PC-3 (cell line): ENCODE measurements at regions not wholly inside any gene's neighbourhood (a gene's known extent, or its start where the extent isn't known, plus 50 kb on each side); places are given as distances from the start of the nearest gene placed in this dataset.

Experiments used
- ATAC-seq: fragments of 200-7000 bp; cut with Tn5 transposase; 2 replicates; pipeline ENCODE4 v1.9.1; 2020; ENCODE audit warnings: mild to moderate bottlenecking, moderate library complexity
- BruUV-seq: library from RNA; stranded (reverse); fragments of 400-500 nt; replicated peaks from 2 replicates; lab custom pipeline; 2021; lab: Mats Ljungman, UMichigan
- CTCF ChIA-PET: fragments of 300-600 bp; sonication (Branson Sonifier 250); formaldehyde crosslinking; loops from one replicate; lab custom pipeline; 2022; ENCODE audit warnings: antibody characterized with exemption; lab: Charles Lee
- POLR2A ChIA-PET: fragments of 300-600 bp; sonication (Branson Sonifier 250); formaldehyde crosslinking; loops from one replicate; lab custom pipeline; 2022; ENCODE audit warnings: antibody characterized with exemption; ENCODE audit not compliant: unreplicated experiment; lab: Charles Lee
- DNase-seq: peaks from one replicate; pipeline ENCODE4 v3.0.0-alpha.2; 2015
- H2AFZ ChIP-seq: fragments of 300-600 bp; sonication (generic); 2 replicates; pipeline ENCODE4 v1.6.0; 2016; ENCODE audit warnings: antibody characterized with exemption, low read length
- H3F3A ChIP-seq: fragments of 300-600 bp; sonication (generic); one replicate; pipeline ENCODE4 v1.6.0; 2017; ENCODE audit warnings: antibody characterized with exemption, low read length, control low read depth, mild to moderate bottlenecking; ENCODE audit not compliant: unreplicated experiment
- H3K27ac ChIP-seq: fragments of 300-600 bp; sonication (generic); 2 replicates; pipeline ENCODE4 v1.5.1; 2016; ENCODE audit warnings: mild to moderate bottlenecking, low read length
- H3K27me3 ChIP-seq: fragments of 300-600 bp; sonication (generic); 2 replicates; pipeline ENCODE4 v1.6.1; 2016; ENCODE audit warnings: low read length, mixed read lengths
- H3K36me3 ChIP-seq: fragments of 300-600 bp; sonication (generic); 2 replicates; pipeline ENCODE4 v1.6.1; 2016; ENCODE audit warnings: low read depth, mixed run types, low read length, mixed read lengths
- H3K4me1 ChIP-seq: fragments of 300-600 bp; sonication (generic); 2 replicates; pipeline ENCODE4 v1.5.1; 2016; ENCODE audit warnings: low read length; ENCODE audit not compliant: insufficient read depth
- H3K4me2 ChIP-seq: fragments of 300-600 bp; sonication (generic); 2 replicates; pipeline ENCODE4 v1.6.0; 2016; ENCODE audit warnings: low read length
- H3K4me3 ChIP-seq: fragments of 300-600 bp; sonication (generic); 2 replicates; pipeline ENCODE4 v1.5.1; 2016; ENCODE audit warnings: mild to moderate bottlenecking, low read length, mixed read lengths
- H3K79me2 ChIP-seq: fragments of 300-600 bp; sonication (generic); 2 replicates; pipeline ENCODE4 v1.6.1; 2017; ENCODE audit warnings: low read length, mixed read lengths
- H3K9ac ChIP-seq: fragments of 300-600 bp; sonication (generic); 2 replicates; pipeline ENCODE4 v1.6.0; 2016; ENCODE audit warnings: mild to moderate bottlenecking, low read length
- H3K9me2 ChIP-seq: fragments of 300-600 bp; sonication (generic); replicated peaks from 2 replicates; pipeline ENCODE4 v1.6.1; 2016; ENCODE audit warnings: mixed run types, low read length, mixed read lengths
- H3K9me3 ChIP-seq: fragments of 300-600 bp; sonication (generic); 2 replicates; pipeline ENCODE4 v1.6.1; 2016; ENCODE audit warnings: low read length, mixed read lengths
- H4K20me1 ChIP-seq: fragments of 300-600 bp; sonication (generic); 2 replicates; pipeline ENCODE4 v1.6.1; 2016; ENCODE audit warnings: low read length, mixed read lengths
- EZH2 ChIP-seq: fragments of 300-600 bp; sonication (generic); IDR thresholded peaks from one replicate; pipeline ENCODE4 v1.6.1; 2017; ENCODE audit warnings: antibody characterized with exemption, mild to moderate bottlenecking, low read length; ENCODE audit not compliant: unreplicated experiment
- EZH2phosphoT487 ChIP-seq: fragments of 300-600 bp; sonication (generic); IDR thresholded peaks from 2 replicates; pipeline ENCODE4 v1.6.1; 2018; ENCODE audit warnings: mild to moderate bottlenecking, antibody characterized with exemption, low read length, borderline replicate concordance
- intact Hi-C: fragments of 100-400 bp; cut with micrococcal nuclease; formaldehyde crosslinking; loops from 2 replicates; pipeline ENCODE4 v1.9.0; 2023
- TF ChIP-seq, protein P1 (sequence below): fragments of 300-600 bp; sonication (generic); conservative IDR thresholded peaks from 2 replicates; pipeline ENCODE4 v1.5.1; 2017; ENCODE audit warnings: antibody characterized with exemption, low read depth, mild to moderate bottlenecking, low read length

DNA sequence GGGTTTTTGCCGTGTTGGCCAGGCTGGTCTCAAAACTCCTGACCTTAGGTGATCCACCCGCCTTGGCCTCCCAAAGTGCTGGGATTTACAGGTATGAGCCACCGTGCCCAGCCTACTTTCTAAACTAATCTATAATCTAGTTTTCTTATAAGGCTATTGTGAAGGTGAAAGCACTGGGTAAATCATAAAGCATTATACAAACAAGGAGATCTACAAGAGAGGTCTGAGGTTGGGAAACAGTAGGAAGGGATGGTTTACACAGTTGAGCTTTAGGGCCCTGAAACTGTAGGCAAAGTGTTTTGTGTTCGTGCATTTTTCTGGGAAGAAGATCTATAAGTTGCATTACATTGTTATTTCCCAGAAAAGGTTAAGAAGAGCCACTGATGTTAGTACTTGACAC, 84.9 kb upstream of the MED13 start:
- POLR2A ChIA-PET, result no interaction called here
- H3K4me3 ChIP-seq, result no peak overlapping the region
- CTCF ChIA-PET, result no interaction called here
- BruUV-seq, result no TSS peak
- no peak overlapping the region for H3K27ac ChIP-seq
- intact Hi-C loops, result no loop called here
- no peaks in the 10 kb centered on the region for H4K20me1 ChIP-seq
- H3K36me3 ChIP-seq, result no peaks in the 10 kb centered on the region
- no peaks in the 10 kb centered on the region for H3F3A ChIP-seq
- DNase-seq (no peak), ATAC-seq (no peak)
- no peaks in the 10 kb centered on the region for H3K9me2 ChIP-seq
- TF ChIP-seq, protein P1, sequence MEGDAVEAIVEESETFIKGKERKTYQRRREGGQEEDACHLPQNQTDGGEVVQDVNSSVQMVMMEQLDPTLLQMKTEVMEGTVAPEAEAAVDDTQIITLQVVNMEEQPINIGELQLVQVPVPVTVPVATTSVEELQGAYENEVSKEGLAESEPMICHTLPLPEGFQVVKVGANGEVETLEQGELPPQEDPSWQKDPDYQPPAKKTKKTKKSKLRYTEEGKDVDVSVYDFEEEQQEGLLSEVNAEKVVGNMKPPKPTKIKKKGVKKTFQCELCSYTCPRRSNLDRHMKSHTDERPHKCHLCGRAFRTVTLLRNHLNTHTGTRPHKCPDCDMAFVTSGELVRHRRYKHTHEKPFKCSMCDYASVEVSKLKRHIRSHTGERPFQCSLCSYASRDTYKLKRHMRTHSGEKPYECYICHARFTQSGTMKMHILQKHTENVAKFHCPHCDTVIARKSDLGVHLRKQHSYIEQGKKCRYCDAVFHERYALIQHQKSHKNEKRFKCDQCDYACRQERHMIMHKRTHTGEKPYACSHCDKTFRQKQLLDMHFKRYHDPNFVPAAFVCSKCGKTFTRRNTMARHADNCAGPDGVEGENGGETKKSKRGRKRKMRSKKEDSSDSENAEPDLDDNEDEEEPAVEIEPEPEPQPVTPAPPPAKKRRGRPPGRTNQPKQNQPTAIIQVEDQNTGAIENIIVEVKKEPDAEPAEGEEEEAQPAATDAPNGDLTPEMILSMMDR, result no peak
- TF ChIP-seq EZH2phosphoT487 (no peak), EZH2 (no peak)
- H3K4me1 ChIP-seq, result no peaks in the 10 kb centered on the region
- no peaks in the 10 kb centered on the region for H3K9me3 ChIP-seq
- no peak overlapping the region for H2AFZ ChIP-seq
- H3K4me2 ChIP-seq, result no peak overlapping the region
- no peak overlapping the region for H3K9ac ChIP-seq
- no peaks in the 10 kb centered on the region for H3K27me3 ChIP-seq
- H3K79me2 ChIP-seq, result no peaks in the 10 kb centered on the region

DNA sequence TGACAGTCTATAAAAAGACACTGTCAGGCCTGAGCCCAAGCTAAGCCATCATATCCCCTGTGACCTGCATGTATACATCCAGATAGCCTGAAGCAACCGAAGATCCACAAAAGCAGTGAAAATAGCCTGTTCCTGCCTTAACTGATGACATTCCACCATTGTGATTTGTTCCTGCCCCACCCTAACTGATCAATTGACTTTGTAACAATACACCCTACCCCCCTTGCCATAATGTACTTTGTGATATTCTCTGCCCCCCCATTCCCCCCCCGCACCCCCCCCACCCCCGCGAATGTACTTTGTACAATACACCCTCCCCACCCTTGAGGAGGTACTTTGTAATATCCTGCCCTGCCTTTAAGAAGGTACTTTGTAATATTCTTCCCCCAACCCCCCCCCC, 82.2 kb upstream of the MED13 start:
- H3K4me3 ChIP-seq, result no peak overlapping the region
- ATAC-seq (no peak), DNase-seq (no peak)
- H3K4me2 ChIP-seq, result no peak overlapping the region
- POLR2A ChIA-PET, result no interaction called here
- no peaks in the 10 kb centered on the region for H3K9me2 ChIP-seq
- BruUV-seq, result no TSS peak
- no peaks in the 10 kb centered on the region for H3K4me1 ChIP-seq
- no peak overlapping the region for H3K27ac ChIP-seq
- H2AFZ ChIP-seq, result no peak overlapping the region
- H4K20me1 ChIP-seq, result no peaks in the 10 kb centered on the region
- H3F3A ChIP-seq, result no peaks in the 10 kb centered on the region
- intact Hi-C loops, result no loop called here
- CTCF ChIA-PET, result interaction anchor here (0.6 kb wide), 1 partner anchor 247 kb away, joined by 3 read pairs; no protein-coding TSS in a partner anchor
- no peaks in the 10 kb centered on the region for H3K27me3 ChIP-seq
- H3K36me3 ChIP-seq, result no peaks in the 10 kb centered on the region
- H3K9me3 ChIP-seq, result no peaks in the 10 kb centered on the region
- TF ChIP-seq, protein P1, result no peak
- no peak for TF ChIP-seq EZH2phosphoT487
- no peak for TF ChIP-seq EZH2
- no peak overlapping the region for H3K9ac ChIP-seq
- no peaks in the 10 kb centered on the region for H3K79me2 ChIP-seq

DNA sequence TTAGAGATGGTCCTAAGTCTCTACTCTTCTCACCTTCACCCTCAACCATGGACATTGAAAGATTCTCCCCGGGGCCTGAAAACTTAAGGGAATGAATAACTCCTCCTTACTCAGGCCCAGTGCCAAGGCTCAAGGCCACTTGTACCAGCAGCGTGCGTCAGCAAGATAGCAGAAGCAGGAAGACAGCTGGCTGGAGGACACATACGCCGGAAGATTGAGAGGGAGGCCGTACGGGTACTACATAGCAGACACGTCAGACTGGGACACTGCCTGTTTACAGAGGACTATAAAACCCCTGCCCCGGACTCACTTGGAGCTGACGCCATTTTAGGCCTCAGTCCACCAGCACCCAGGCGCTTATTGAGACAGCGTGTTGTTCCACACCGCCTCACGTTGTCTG, 75.8 kb upstream of the MED13 start:
- no peak overlapping the region for H2AFZ ChIP-seq
- H3K27me3 ChIP-seq, result no peaks in the 10 kb centered on the region
- no peaks in the 10 kb centered on the region for H3K9me2 ChIP-seq
- H3F3A ChIP-seq, result no peaks in the 10 kb centered on the region
- ATAC-seq (no peak), DNase-seq (no peak)
- H3K79me2 ChIP-seq, result no peaks in the 10 kb centered on the region
- H3K4me1 ChIP-seq, result no peaks in the 10 kb centered on the region
- H3K36me3 ChIP-seq, result no peaks in the 10 kb centered on the region
- BruUV-seq, result no TSS peak
- no peak overlapping the region for H3K4me2 ChIP-seq
- no peaks in the 10 kb centered on the region for H3K9me3 ChIP-seq
- TF ChIP-seq, protein P1, result no peak
- TF ChIP-seq EZH2phosphoT487, result no peak
- TF ChIP-seq EZH2, result no peak
- no peak overlapping the region for H3K27ac ChIP-seq
- POLR2A ChIA-PET, result no interaction called here
- H3K4me3 ChIP-seq, result no peak overlapping the region
- CTCF ChIA-PET, result no interaction called here
- no peaks in the 10 kb centered on the region for H4K20me1 ChIP-seq
- no peak overlapping the region for H3K9ac ChIP-seq
- intact Hi-C loops, result no loop called here
